GM12891 (cell line): ENCODE measurements at regions not wholly inside any gene's neighbourhood (a gene's known extent, or its start where the extent isn't known, plus 50 kb on each side); places are given as distances from the start of the nearest gene placed in this dataset.

Experiments used
- POLR2A ChIP-seq: IDR thresholded peaks from 2 replicates; pipeline ENCODE4 v1.6.1; 2011; ENCODE audit warnings: low read depth, low read length, control low read depth
- POLR2AphosphoS5 ChIP-seq: IDR thresholded peaks from 2 replicates; pipeline ENCODE4 v1.6.1; 2011; ENCODE audit warnings: low read depth, low read length, control low read depth
- POU2F2 ChIP-seq: IDR thresholded peaks from 2 replicates; pipeline ENCODE4 v1.6.1; 2011; ENCODE audit warnings: low read depth, mild to moderate bottlenecking, control low read depth, low read length, moderate library complexity
- SPI1 ChIP-seq: IDR thresholded peaks from 2 replicates; pipeline ENCODE4 v1.6.1; 2011; ENCODE audit warnings: low read depth, low read length, control low read depth
- TAF1 ChIP-seq: IDR thresholded peaks from 2 replicates; pipeline ENCODE4 v1.6.1; 2011; ENCODE audit warnings: low read depth, low read length, control low read depth

DNA sequence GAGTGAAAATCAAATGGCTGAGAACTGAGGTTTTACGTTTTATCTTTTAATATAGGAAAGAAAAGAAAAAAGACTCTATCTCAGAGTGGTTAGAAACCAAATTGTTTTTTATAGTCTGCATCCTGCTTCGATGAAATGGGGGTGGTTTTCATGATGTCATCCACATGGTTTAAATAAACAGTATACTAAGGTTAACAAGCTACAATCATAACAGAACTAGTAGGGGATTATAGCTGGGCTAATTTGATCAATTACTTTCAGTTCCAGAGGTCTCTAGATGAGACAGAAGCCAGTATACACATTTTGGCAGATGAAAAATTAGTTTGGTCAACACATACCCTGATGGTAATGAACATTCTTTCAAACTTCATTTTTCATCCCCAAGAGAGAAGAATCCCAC, 106.3 kb upstream of the SNX2 start:
- TF ChIP-seq TAF1 (no peak), POLR2A (no peak), POLR2AphosphoS5 (no peak), SPI1 (no peak), POU2F2 (no peak)
